PC-9 (cell line): ENCODE measurements at regions not wholly inside any gene's neighbourhood (a gene's known extent, or its start where the extent isn't known, plus 50 kb on each side); places are given as distances from the start of the nearest gene placed in this dataset.

Source experiments
- EZH2 ChIP-seq: fragments of 200-600 bp; sonication (generic); IDR thresholded peaks from 2 replicates; pipeline ENCODE4 v1.8.0; 2017; ENCODE audit warnings: antibody characterized with exemption, low read depth
- TF ChIP-seq, protein P1 (sequence below): fragments of 200-600 bp; sonication (generic); conservative IDR thresholded peaks from 2 replicates; pipeline ENCODE4 v1.6.1; 2017; ENCODE audit warnings: mixed run types, antibody characterized with exemption, mild to moderate bottlenecking, moderate library complexity

DNA sequence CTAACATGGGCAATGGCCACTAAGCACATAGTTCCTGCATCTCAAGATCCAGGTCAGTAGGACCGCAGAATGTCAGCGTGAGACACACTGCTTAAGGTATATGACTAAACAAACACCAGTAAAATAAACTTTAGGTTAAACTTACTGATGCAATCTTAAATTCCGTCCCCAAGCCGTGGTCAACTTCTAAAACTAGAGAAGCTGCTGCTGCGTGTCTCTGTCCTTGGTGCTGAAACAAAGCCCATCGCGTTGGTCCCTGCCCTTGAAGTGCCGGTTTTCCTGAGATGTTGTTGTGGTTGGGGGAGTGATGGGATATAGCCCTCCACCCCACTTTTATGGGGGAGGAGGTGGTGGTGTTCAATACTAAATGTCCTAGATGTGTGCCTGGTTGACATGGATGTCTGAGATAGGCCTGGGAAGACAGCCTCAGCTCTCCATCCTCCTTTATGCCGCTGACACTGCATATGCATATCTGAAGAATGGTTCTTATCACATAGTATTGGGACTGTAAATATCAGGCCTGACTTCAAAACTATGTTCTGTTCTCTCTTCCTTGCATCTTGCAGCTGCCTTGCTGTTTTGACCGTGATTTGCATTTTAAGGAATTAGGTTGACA lies 72.0 kb upstream of the KCNA3 start:
- TF ChIP-seq, protein P1, sequence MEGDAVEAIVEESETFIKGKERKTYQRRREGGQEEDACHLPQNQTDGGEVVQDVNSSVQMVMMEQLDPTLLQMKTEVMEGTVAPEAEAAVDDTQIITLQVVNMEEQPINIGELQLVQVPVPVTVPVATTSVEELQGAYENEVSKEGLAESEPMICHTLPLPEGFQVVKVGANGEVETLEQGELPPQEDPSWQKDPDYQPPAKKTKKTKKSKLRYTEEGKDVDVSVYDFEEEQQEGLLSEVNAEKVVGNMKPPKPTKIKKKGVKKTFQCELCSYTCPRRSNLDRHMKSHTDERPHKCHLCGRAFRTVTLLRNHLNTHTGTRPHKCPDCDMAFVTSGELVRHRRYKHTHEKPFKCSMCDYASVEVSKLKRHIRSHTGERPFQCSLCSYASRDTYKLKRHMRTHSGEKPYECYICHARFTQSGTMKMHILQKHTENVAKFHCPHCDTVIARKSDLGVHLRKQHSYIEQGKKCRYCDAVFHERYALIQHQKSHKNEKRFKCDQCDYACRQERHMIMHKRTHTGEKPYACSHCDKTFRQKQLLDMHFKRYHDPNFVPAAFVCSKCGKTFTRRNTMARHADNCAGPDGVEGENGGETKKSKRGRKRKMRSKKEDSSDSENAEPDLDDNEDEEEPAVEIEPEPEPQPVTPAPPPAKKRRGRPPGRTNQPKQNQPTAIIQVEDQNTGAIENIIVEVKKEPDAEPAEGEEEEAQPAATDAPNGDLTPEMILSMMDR = no peak
- no peak for TF ChIP-seq EZH2
